ENCODE measurements at regions not wholly inside any gene's neighbourhood (a gene's known extent, or its start where the extent isn't known, plus 50 kb on each side); places are given as distances from the start of the nearest gene placed in this dataset.
A peak's percentile ranks its signal among the peaks of the same experiment; 100 is the strongest.

- TF ChIP-seq CTCF (conservative IDR thresholded peaks at IDR 0.05; ENCODE audit: low read depth in 2 of 2): peak; percentile 95 to 97
- no peak for TF ChIP-seq JUNB (IDR thresholded peaks at IDR 0.05; ENCODE audit: unreplicated experiment)
Observed at GRCh38 chr5:145237843-145238242, 597.3 kb downstream of the PRELID2 start (continued).

DNA sequence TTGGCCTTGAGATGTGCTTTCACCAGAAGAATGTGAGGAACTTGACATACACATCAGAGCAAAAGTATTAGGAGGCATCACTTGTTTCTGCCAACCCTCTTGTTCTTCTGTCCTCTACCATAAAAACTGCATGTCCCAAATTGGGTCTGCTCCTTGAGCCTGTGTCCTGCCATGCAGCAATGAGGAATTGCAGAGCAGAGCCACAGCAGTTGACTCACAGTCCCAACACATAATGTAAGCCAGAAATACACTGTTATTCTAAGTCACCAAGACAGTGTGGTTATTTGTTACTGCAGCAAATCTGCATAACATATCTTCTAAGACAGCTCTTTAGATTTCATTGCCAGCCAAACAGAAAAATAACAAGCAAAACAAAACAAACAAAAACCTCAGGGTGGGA lies 598.2 kb downstream of the PRELID2 start:
- H3K27ac Mint-ChIP-seq: no peak overlapping the region
- no peaks in the 10 kb centered on the region for H4K20me1 ChIP-seq (replicated peaks; ENCODE audit: insufficient read depth)
- peaks cover 19% of the 10 kb centered on the region; the same call in 2 of the 3 replicates for H3K4me1 Mint-ChIP-seq
- ATAC-seq (no peak), DNase-seq (ENCODE audit: low spot score) (no peak)
- no peaks in the 10 kb centered on the region for H3F3A ChIP-seq (replicated peaks; ENCODE audit: low read depth)
- peaks cover 10% of the 10 kb centered on the region for H3K4me1 ChIP-seq (ENCODE audit: insufficient read depth)
- H3K36me3 Mint-ChIP-seq (ENCODE audit: low read depth): no peaks in the 10 kb centered on the region
- no peaks in the 10 kb centered on the region for H3K9me3 Mint-ChIP-seq
- H3K79me2 ChIP-seq (replicated peaks; ENCODE audit: insufficient read depth): no peaks in the 10 kb centered on the region
- no peaks in the 10 kb centered on the region for H3K27me3 ChIP-seq (ENCODE audit: insufficient read depth)
- H3K36me3 ChIP-seq (ENCODE audit: insufficient read depth): no peaks in the 10 kb centered on the region
- no peak overlapping the region for H3K4me3 Mint-ChIP-seq
- H2AFZ ChIP-seq: no peak overlapping the region
- TF ChIP-seq ZNF114 (CRISPR knock-in tag; IDR thresholded peaks at IDR 0.05) (no peak), NANOG (IDR thresholded peaks at IDR 0.05; ENCODE audit: borderline replicate concordance) (no peak), ZNF462 (CRISPR knock-in tag; IDR thresholded peaks at IDR 0.05) (no peak), EZH2phosphoT487 (IDR thresholded peaks at IDR 0.05; ENCODE audit: unreplicated experiment) (no peak), CTCF (conservative IDR thresholded peaks at IDR 0.05; ENCODE audit: low read depth in 2 of 2) (no peak), ETS1 (IDR thresholded peaks at IDR 0.05) (no peak), EZH2 (IDR thresholded peaks at IDR 0.05; ENCODE audit: low read depth, unreplicated experiment) (no peak), CREB1 (CRISPR knock-in tag; IDR thresholded peaks at IDR 0.05; ENCODE audit: low read depth) (no peak)
- TF ChIP-seq, protein P1, sequence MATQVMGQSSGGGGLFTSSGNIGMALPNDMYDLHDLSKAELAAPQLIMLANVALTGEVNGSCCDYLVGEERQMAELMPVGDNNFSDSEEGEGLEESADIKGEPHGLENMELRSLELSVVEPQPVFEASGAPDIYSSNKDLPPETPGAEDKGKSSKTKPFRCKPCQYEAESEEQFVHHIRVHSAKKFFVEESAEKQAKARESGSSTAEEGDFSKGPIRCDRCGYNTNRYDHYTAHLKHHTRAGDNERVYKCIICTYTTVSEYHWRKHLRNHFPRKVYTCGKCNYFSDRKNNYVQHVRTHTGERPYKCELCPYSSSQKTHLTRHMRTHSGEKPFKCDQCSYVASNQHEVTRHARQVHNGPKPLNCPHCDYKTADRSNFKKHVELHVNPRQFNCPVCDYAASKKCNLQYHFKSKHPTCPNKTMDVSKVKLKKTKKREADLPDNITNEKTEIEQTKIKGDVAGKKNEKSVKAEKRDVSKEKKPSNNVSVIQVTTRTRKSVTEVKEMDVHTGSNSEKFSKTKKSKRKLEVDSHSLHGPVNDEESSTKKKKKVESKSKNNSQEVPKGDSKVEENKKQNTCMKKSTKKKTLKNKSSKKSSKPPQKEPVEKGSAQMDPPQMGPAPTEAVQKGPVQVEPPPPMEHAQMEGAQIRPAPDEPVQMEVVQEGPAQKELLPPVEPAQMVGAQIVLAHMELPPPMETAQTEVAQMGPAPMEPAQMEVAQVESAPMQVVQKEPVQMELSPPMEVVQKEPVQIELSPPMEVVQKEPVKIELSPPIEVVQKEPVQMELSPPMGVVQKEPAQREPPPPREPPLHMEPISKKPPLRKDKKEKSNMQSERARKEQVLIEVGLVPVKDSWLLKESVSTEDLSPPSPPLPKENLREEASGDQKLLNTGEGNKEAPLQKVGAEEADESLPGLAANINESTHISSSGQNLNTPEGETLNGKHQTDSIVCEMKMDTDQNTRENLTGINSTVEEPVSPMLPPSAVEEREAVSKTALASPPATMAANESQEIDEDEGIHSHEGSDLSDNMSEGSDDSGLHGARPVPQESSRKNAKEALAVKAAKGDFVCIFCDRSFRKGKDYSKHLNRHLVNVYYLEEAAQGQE (IDR thresholded peaks at IDR 0.05; ENCODE audit: unreplicated experiment): no peak
- H3K9me2 ChIP-seq (ENCODE audit: insufficient read depth): no peaks in the 10 kb centered on the region
- H3K4me3 ChIP-seq: no peak overlapping the region
- H3K27me3 Mint-ChIP-seq (ENCODE audit: insufficient read depth, low read depth, poor library complexity): no peaks in the 10 kb centered on the region
- no peak overlapping the region for H3K27ac ChIP-seq (ENCODE audit: low read depth)
- no peak overlapping the region for H3K4me2 ChIP-seq

Measured in GM23338 (cell line).